SK-N-SH (cell line): ENCODE measurements at regions not wholly inside any gene's neighbourhood (a gene's known extent, or its start where the extent isn't known, plus 50 kb on each side); places are given as distances from the start of the nearest gene placed in this dataset.

Source experiments
- YY1 ChIP-seq: IDR thresholded peaks from 2 replicates; pipeline ENCODE4 v1.4.0; 2012; ENCODE audit warnings: low read depth, mild to moderate bottlenecking
- TF ChIP-seq, protein P1 (sequence below): IDR thresholded peaks from 2 replicates; pipeline ENCODE4 v1.4.0; 2012; ENCODE audit warnings: low read depth, borderline replicate concordance
- TF ChIP-seq, protein P2 (sequence below): fragments of 200-600 bp; sonication (generic); IDR thresholded peaks from 2 replicates; pipeline ENCODE4 v1.6.1; 2017; ENCODE audit warnings: antibody characterized with exemption, mild to moderate bottlenecking, moderate library complexity

- TF ChIP-seq YY1 = no peak
- TF ChIP-seq, protein P1, sequence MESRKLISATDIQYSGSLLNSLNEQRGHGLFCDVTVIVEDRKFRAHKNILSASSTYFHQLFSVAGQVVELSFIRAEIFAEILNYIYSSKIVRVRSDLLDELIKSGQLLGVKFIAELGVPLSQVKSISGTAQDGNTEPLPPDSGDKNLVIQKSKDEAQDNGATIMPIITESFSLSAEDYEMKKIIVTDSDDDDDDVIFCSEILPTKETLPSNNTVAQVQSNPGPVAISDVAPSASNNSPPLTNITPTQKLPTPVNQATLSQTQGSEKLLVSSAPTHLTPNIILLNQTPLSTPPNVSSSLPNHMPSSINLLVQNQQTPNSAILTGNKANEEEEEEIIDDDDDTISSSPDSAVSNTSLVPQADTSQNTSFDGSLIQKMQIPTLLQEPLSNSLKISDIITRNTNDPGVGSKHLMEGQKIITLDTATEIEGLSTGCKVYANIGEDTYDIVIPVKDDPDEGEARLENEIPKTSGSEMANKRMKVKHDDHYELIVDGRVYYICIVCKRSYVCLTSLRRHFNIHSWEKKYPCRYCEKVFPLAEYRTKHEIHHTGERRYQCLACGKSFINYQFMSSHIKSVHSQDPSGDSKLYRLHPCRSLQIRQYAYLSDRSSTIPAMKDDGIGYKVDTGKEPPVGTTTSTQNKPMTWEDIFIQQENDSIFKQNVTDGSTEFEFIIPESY = no peak
- TF ChIP-seq, protein P2, sequence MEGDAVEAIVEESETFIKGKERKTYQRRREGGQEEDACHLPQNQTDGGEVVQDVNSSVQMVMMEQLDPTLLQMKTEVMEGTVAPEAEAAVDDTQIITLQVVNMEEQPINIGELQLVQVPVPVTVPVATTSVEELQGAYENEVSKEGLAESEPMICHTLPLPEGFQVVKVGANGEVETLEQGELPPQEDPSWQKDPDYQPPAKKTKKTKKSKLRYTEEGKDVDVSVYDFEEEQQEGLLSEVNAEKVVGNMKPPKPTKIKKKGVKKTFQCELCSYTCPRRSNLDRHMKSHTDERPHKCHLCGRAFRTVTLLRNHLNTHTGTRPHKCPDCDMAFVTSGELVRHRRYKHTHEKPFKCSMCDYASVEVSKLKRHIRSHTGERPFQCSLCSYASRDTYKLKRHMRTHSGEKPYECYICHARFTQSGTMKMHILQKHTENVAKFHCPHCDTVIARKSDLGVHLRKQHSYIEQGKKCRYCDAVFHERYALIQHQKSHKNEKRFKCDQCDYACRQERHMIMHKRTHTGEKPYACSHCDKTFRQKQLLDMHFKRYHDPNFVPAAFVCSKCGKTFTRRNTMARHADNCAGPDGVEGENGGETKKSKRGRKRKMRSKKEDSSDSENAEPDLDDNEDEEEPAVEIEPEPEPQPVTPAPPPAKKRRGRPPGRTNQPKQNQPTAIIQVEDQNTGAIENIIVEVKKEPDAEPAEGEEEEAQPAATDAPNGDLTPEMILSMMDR = no peak
Measured at GRCh38 chr21:16695074-16695473, 817.8 kb upstream of the CXADR start.
